CD4-positive, alpha-beta T cell (primary cell): ENCODE measurements at regions not wholly inside any gene's neighbourhood (a gene's known extent, or its start where the extent isn't known, plus 50 kb on each side); places are given as distances from the start of the nearest gene placed in this dataset.
"Not testable (repeated sequence)": the region's sequence is repeated elsewhere in the genome, so short reads cannot be mapped to it uniquely, and the experiment has no call there.

ENCODE experiments used
- ATAC-seq: fragments of 200-7000 bp; cut with Tn5 transposase; one replicate; pipeline ENCODE4 v1.10.0; 2022; ENCODE audit warnings: mild to moderate bottlenecking; ENCODE audit not compliant: poor library complexity
- CTCF ChIA-PET: fragments of 350-600 bp; sonication (Branson Sonifier 250); formaldehyde crosslinking; loops from one replicate; lab custom pipeline; 2021; ENCODE audit warnings: antibody characterized with exemption, inconsistent platforms; lab: Charles Lee
- POLR2A ChIA-PET: fragments of 350-600 bp; sonication (Branson Sonifier 250); formaldehyde crosslinking; loops from one replicate; lab custom pipeline; 2021; ENCODE audit warnings: antibody characterized with exemption, inconsistent platforms; lab: Charles Lee
- DNase-seq, 14 experiments: peaks; one replicate each; pipeline ENCODE4 v3.0.0-alpha.2; 2013 to 2020; ENCODE audit warnings: mixed read lengths in 2 of 14
- H3K27ac ChIP-seq, 2 donors: one replicate each; pipeline versions ENCODE4 v1.5.1 to v1.7.0; 2013; ENCODE audit warnings: low read length in 2 of 2, low read depth in 1 of 2, mild to moderate bottlenecking in 1 of 2
- H3K27me3 ChIP-seq, 2 experiments: 1 replicate in 1 of 2; 2 replicates in 1 of 2; pipeline versions ENCODE4 v1.6.1 to v1.7.0; 2013; ENCODE audit warnings: low read length in 2 of 2, control low read depth in 1 of 2, mild to moderate bottlenecking in 1 of 2, moderate library complexity in 1 of 2; ENCODE audit not compliant: insufficient read depth in 2 of 2, control insufficient read depth in 1 of 2
- H3K36me3 ChIP-seq: one replicate; pipeline ENCODE4 v1.6.1; 2013; ENCODE audit warnings: low read length, control low read depth; ENCODE audit not compliant: insufficient read depth
- H3K4me1 ChIP-seq: one replicate; pipeline ENCODE4 v1.6.1; 2013; ENCODE audit warnings: low read length, control low read depth; ENCODE audit not compliant: insufficient read depth
- H3K4me3 ChIP-seq: one replicate; pipeline ENCODE4 v1.5.1; 2013; ENCODE audit warnings: mild to moderate bottlenecking, low read length, moderate library complexity
- H3K9me3 ChIP-seq, 2 experiments: 1 replicate in 1 of 2; 2 replicates in 1 of 2; pipeline versions ENCODE4 v1.6.1 to v1.7.0; 2013; ENCODE audit warnings: low read length in 2 of 2, mild to moderate bottlenecking in 2 of 2, control low read depth in 1 of 2, moderate library complexity in 1 of 2; ENCODE audit not compliant: control insufficient read depth in 1 of 2, insufficient read depth in 1 of 2
- H3K27ac Mint-ChIP-seq: one replicate; pipeline ENCODE4 v1.8.0; 2020; ENCODE audit warnings: mixed read lengths
- H3K27me3 Mint-ChIP-seq: one replicate; pipeline ENCODE4 v1.8.0; 2021; ENCODE audit warnings: mixed read lengths
- H3K36me3 Mint-ChIP-seq: one replicate; pipeline ENCODE4 v1.8.0; 2021; ENCODE audit warnings: low read depth, mixed read lengths
- H3K4me1 Mint-ChIP-seq: one replicate; pipeline ENCODE4 v1.8.0; 2021; ENCODE audit warnings: low read depth, mixed read lengths
- H3K4me3 Mint-ChIP-seq: one replicate; pipeline ENCODE4 v1.8.0; 2020; ENCODE audit warnings: mild to moderate bottlenecking, mixed read lengths
- H3K9me3 Mint-ChIP-seq: one replicate; pipeline ENCODE4 v1.8.0; 2020; ENCODE audit warnings: mixed read lengths
- intact Hi-C, 2 experiments: fragments of 100-400 bp; cut with DNase I in 1 of 2; cut with micrococcal nuclease in 1 of 2; formaldehyde crosslinking; loops; one replicate each; pipeline versions ENCODE4 v1.15.1 to v1.9.0; 2023 to 2025; cut with DNase I, micrococcal nuclease
- TF ChIP-seq, protein P1 (sequence below): fragments of 200-600 bp; IDR thresholded peaks from one replicate; pipeline ENCODE4 v1.8.0; 2022; ENCODE audit warnings: antibody characterized with exemption, mild to moderate bottlenecking

DNA sequence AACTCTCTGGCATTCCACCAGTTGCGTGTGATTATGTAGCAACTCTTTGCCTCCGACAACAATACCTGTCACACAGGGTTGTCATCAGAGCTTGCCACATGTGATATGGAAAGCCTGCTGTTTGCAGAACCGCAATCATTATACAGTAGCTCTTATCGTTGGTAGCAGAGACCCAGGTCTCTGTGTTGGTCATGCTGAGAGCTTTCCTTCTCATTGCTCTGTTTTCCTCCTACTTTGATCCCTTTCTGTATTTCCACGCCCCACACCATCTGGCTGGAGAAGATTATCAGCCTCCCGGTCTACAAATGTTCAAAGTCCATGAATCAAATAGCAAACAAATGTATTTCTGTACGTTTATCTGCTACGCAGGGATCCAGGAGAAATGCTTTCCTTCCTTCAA is 1475.6 kb upstream of the DEFB115 start:
- intact Hi-C loops, H3K36me3 Mint-ChIP-seq, H3K4me3 ChIP-seq, H3K4me3 Mint-ChIP-seq, H3K27me3 Mint-ChIP-seq, H3K4me1 Mint-ChIP-seq, POLR2A ChIA-PET, H3K27me3 ChIP-seq, DNase-seq, H3K4me1 ChIP-seq, H3K27ac Mint-ChIP-seq, ATAC-seq, H3K27ac ChIP-seq, H3K36me3 ChIP-seq, CTCF ChIA-PET: not testable (repeated sequence)
- peaks cover 0 to 20% of the 10 kb centered on the region in 2 experiments for H3K9me3 ChIP-seq
- peaks cover 17% of the 10 kb centered on the region for H3K9me3 Mint-ChIP-seq

DNA sequence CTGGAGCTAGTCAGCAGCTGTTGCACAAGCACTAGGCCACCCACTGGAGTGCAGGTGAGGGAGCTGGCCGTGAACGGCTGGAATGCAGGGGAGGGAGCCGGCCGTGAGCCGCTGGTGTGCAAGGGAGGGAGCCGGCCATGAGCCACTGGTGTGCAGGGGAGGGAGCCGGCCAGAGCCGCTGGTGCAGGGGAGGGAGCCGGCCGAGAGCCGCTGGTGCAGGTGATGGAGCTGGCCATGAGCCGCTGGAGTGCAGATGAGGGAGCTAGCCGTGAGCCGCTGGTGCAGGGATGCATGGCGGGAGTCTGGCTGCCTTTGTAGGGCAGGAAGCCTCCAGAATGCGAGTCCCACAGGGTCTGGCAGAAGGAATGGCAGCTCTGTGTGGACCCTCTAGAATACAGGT is 1470.0 kb upstream of the DEFB115 start:
- H3K4me1 ChIP-seq, H3K27me3 ChIP-seq, H3K4me3 ChIP-seq, H3K4me1 Mint-ChIP-seq, POLR2A ChIA-PET, ATAC-seq, H3K36me3 Mint-ChIP-seq, intact Hi-C loops, H3K36me3 ChIP-seq, H3K27ac Mint-ChIP-seq, CTCF ChIA-PET, DNase-seq, H3K27ac ChIP-seq, H3K4me3 Mint-ChIP-seq, H3K27me3 Mint-ChIP-seq: not testable (repeated sequence)
- H3K9me3 Mint-ChIP-seq, result peaks cover 14% of the 10 kb centered on the region
- peaks cover 0 to 26% of the 10 kb centered on the region in 2 experiments for H3K9me3 ChIP-seq

DNA sequence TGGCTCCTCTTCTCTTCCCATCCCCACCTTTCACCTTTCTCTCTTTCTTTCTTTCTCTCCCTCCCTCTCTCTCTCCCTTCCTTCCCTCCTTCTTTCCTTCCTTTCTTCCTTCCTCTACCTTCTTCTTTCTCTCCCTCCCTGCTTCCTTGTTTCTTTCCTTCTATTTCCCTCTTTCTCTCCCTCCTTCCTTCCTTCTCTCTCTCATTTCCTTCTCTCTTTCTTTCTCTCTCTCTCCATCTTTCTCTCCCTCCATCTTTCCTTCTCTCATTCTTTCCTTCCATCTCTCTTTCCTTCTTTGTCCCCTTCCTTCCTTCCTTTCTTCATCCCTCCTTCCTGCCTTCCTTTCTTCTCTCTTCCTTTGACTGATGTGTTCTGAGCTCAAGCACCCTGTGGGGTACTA is 1467.0 kb upstream of the DEFB115 start:
- no peaks in the 10 kb centered on the region for H3K36me3 Mint-ChIP-seq

DNA sequence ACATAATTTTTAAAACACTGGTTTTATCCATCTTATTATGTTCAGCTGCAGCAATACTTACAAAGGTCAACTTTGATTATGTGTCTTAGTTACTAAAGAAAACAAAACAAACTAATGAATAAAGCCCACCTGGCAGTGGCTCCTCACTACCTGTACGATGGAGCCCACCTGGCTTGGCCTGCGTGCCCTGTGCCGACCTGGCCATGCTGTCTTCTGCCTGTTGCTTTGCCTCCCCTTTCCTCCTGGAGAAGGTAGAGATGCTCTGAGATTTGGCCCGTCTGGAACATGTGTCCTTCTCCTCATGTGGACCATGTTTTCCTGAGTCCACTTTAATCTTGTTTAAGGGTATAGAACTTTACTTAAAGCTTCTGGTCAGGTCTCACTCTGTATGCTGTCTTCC is 1426.0 kb upstream of the DEFB115 start:
- POLR2A ChIA-PET, H3K36me3 Mint-ChIP-seq, H3K27me3 Mint-ChIP-seq, H3K36me3 ChIP-seq, H3K4me1 Mint-ChIP-seq, ATAC-seq, H3K27ac Mint-ChIP-seq, H3K9me3 Mint-ChIP-seq, H3K4me3 Mint-ChIP-seq, H3K4me1 ChIP-seq, H3K27ac ChIP-seq, H3K4me3 ChIP-seq, intact Hi-C loops, CTCF ChIA-PET, DNase-seq, H3K27me3 ChIP-seq: not testable (repeated sequence)
- peaks cover 0 to 14% of the 10 kb centered on the region in 2 experiments for H3K9me3 ChIP-seq

More for the DNA sequence above, 1467.0 kb upstream of the DEFB115 start:
- no peak overlapping the region for H3K4me3 Mint-ChIP-seq
- Histone ChIP-seq H3K9me3 (peaks cover 0 to 22% of the 10 kb centered on the region in 2 experiments), H3K27ac (no peak overlapping the region), H3K36me3 (no peaks in the 10 kb centered on the region), H3K4me3 (no peak overlapping the region), H3K4me1 (no peaks in the 10 kb centered on the region), H3K27me3 (no peaks in the 10 kb centered on the region)
- H3K27ac Mint-ChIP-seq, result no peak overlapping the region
- H3K4me1 Mint-ChIP-seq, result no peaks in the 10 kb centered on the region
- no peak for DNase-seq
- no peak for ATAC-seq
- no peaks in the 10 kb centered on the region for H3K27me3 Mint-ChIP-seq
- ChIA-PET POLR2A (no interaction called here), CTCF (no interaction called here)
- intact Hi-C loops, result no loop called here
- TF ChIP-seq, protein P1, sequence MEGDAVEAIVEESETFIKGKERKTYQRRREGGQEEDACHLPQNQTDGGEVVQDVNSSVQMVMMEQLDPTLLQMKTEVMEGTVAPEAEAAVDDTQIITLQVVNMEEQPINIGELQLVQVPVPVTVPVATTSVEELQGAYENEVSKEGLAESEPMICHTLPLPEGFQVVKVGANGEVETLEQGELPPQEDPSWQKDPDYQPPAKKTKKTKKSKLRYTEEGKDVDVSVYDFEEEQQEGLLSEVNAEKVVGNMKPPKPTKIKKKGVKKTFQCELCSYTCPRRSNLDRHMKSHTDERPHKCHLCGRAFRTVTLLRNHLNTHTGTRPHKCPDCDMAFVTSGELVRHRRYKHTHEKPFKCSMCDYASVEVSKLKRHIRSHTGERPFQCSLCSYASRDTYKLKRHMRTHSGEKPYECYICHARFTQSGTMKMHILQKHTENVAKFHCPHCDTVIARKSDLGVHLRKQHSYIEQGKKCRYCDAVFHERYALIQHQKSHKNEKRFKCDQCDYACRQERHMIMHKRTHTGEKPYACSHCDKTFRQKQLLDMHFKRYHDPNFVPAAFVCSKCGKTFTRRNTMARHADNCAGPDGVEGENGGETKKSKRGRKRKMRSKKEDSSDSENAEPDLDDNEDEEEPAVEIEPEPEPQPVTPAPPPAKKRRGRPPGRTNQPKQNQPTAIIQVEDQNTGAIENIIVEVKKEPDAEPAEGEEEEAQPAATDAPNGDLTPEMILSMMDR, result no peak
- peaks cover 8% of the 10 kb centered on the region for H3K9me3 Mint-ChIP-seq

DNA sequence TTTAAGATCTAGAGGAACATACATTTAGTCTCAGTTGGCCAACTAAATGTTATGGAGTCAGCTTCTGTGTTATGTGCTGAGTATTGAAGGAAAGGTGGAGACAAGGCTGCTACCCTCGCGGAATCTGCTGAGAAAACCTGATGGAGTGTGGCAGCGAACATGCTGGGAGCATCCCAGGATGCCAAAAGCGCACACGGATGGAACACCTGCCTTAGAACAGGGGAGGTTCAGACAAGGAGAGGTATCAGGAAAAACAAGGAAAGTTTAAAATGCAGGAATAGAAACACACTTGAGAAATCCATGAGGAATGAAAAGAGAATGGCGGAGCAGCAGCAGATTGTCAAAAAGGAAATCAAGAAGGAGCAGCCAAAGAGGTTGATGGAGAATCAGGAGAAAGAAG is 1389.5 kb upstream of the DEFB115 start:
- POLR2A ChIA-PET, H3K4me3 ChIP-seq, H3K27ac ChIP-seq, H3K27me3 Mint-ChIP-seq, H3K4me1 Mint-ChIP-seq, intact Hi-C loops, DNase-seq, ATAC-seq, H3K27ac Mint-ChIP-seq, H3K4me1 ChIP-seq, H3K36me3 ChIP-seq, H3K36me3 Mint-ChIP-seq, CTCF ChIA-PET, H3K4me3 Mint-ChIP-seq, H3K27me3 ChIP-seq, H3K9me3 ChIP-seq: not testable (repeated sequence)
- H3K9me3 Mint-ChIP-seq, result peaks cover 17% of the 10 kb centered on the region

DNA sequence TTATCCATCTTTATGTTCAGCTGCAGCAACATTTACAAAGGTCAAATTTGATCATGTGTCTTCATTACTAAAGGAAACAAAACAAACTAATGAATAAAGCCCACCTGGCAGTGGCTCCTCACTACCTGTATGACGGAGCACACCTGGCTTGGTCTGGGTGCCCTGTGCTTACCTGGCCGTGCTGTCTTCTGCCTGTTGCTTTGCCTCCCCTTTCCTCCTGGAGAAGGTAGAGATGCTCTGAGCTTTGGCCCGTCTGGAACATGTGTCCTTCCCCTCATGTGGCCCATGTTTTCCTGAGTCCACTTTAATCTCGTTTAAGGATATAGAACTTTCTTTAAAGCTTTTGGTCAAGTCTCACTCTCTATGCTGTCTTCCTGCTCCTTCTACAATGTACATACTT is 1388.8 kb upstream of the DEFB115 start:
- peaks cover 20% of the 10 kb centered on the region for H3K9me3 Mint-ChIP-seq
- H3K9me3 ChIP-seq, DNase-seq, H3K4me1 Mint-ChIP-seq, intact Hi-C loops, POLR2A ChIA-PET, H3K27ac ChIP-seq, H3K36me3 Mint-ChIP-seq, H3K4me1 ChIP-seq, H3K27ac Mint-ChIP-seq, H3K36me3 ChIP-seq, H3K27me3 Mint-ChIP-seq, ATAC-seq, H3K4me3 Mint-ChIP-seq, H3K27me3 ChIP-seq, H3K4me3 ChIP-seq, CTCF ChIA-PET: not testable (repeated sequence)

DNA sequence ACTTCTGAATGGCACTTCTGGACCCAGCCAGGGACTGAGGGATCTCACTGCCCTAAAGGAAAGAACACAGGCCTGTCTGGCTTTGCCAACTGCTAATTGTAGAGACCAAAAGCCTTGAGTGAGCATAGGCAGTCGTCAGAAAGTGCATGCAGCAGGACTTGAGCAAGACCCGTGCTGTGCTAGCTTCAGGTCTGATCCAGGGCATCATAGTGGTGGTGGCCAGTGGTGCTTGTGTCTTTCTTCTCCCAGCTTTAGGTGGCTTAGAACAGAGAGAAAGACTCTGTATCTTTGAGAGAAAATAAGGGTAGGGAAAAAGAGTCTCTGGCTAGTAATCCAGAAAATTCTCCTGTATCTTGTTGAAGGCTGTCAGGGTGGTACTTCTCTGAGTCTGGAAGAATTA is 1385.6 kb upstream of the DEFB115 start:
- CTCF ChIA-PET, H3K36me3 Mint-ChIP-seq, H3K4me1 ChIP-seq, H3K4me3 Mint-ChIP-seq, H3K36me3 ChIP-seq, H3K27me3 Mint-ChIP-seq, H3K4me3 ChIP-seq, POLR2A ChIA-PET, ATAC-seq, H3K27me3 ChIP-seq, DNase-seq, H3K4me1 Mint-ChIP-seq, H3K27ac ChIP-seq, intact Hi-C loops, H3K27ac Mint-ChIP-seq: not testable (repeated sequence)
- H3K9me3 Mint-ChIP-seq, result peaks cover 22% of the 10 kb centered on the region
- peaks cover 5 to 33% of the 10 kb centered on the region in 2 experiments for H3K9me3 ChIP-seq
